HG03066 (cell line): ENCODE measurements at regions not wholly inside any gene's neighbourhood (a gene's known extent, or its start where the extent isn't known, plus 50 kb on each side); places are given as distances from the start of the nearest gene placed in this dataset.
"Not testable (repeated sequence)": the region's sequence is repeated elsewhere in the genome, so short reads cannot be mapped to it uniquely, and the experiment has no call there.

Experiments
- ATAC-seq: cut with Tn5 transposase; IDR thresholded peaks from one replicate; pipeline ENCODE4 v1.9.1; 2021; ENCODE audit warnings: low read depth; ENCODE audit not compliant: unreplicated experiment

DNA sequence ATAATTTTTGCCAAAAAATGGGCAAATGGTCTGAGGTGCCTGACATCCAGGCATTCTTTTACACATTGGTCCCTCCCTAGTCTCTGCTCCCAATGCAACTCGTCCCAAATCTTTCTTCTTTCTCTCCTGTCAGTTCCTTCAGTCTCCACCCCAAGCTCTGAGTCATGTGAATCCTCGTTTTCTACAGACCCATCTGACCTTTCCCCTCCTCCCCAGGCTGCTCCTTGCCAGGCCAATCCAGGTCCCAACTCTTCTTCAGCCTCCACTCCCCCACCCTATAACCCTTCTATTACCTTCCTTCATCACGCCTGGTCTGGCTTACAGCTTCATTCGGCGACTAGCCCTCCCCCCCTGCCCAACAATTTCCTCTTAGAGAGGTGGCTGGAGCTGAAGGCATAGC is 55.3 kb downstream of the BBS10 start:
- not testable (repeated sequence) for ATAC-seq

DNA sequence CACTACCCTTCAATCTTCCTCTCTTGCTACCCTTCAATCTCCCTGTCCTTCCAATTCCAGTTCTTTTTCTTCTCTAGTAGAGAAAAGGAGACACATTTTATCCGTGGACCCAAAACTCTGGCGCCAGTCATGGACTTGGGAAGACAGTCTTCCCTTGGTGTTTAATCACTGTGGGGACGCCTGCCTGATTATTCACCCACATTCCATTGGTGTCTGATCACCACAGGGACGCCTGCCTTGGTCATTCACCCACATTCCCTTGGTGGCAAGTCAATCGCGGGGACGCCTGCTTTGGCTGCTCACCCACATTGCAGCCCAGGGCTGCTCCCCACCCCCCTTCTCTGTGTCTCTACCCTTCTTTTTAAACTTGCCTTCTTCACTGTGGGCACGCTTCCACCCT is 55.9 kb downstream of the BBS10 start:
- not testable (repeated sequence) for ATAC-seq

DNA sequence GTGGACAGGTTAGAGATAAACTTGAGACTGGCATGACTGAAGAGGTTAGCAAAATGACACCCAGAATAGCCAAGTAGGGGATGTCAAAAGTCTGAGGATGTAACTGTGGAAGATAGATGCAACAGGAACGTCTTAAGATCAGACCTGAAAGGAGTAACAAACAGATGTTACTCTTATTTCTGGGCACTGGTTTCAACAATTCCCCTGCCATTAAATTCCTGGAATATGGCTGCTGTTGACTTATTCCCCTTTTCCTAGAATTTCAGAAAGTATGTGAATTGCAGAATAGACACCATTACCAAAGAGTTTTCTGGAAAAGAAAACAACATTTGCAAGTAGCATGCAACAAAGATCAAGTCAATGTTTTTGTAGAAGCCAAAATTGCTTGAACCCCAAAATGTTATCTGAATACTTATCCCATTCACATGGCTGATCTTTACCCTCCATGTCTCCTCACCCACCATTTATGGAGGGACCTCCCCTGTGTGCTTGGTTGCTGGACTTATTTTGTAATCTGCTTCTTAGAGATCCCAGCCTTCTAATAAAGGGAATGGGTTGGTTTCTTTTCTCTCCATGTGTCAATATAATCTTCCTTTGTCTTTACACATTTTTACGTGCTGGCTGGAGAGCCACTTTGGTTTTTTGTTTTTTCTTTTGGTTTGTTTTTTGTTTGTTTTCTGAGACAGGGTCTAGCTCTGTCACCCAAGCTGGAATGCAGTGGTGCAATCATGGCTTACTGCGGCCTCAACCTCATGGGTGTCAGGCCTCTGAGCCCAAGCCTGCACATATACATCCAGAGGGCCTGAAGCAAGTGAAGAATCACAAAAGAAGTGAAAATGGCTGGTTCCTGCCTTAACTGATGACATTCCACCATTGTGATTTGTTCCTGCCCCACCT is 57.0 kb downstream of the BBS10 start:
- ATAC-seq: no peak

DNA sequence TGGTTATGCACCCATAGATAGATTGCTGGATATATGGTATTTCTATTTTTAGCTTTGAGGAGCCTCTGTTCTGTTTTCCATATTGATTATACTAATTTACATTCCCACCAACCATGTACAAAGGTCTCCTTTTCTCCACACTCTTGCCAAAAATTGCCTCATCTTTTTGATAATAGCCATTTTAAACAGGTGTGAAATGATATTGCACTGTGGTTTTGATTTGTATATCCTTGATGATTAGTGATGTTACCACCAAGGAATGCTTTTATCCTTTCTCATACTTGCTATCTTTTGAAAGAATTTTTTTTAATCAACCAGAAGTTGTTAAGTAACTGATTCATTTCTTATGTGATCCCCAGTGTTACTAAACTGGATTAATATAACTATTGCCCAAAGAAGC is 60.0 kb downstream of the BBS10 start:
- no peak for ATAC-seq

DNA sequence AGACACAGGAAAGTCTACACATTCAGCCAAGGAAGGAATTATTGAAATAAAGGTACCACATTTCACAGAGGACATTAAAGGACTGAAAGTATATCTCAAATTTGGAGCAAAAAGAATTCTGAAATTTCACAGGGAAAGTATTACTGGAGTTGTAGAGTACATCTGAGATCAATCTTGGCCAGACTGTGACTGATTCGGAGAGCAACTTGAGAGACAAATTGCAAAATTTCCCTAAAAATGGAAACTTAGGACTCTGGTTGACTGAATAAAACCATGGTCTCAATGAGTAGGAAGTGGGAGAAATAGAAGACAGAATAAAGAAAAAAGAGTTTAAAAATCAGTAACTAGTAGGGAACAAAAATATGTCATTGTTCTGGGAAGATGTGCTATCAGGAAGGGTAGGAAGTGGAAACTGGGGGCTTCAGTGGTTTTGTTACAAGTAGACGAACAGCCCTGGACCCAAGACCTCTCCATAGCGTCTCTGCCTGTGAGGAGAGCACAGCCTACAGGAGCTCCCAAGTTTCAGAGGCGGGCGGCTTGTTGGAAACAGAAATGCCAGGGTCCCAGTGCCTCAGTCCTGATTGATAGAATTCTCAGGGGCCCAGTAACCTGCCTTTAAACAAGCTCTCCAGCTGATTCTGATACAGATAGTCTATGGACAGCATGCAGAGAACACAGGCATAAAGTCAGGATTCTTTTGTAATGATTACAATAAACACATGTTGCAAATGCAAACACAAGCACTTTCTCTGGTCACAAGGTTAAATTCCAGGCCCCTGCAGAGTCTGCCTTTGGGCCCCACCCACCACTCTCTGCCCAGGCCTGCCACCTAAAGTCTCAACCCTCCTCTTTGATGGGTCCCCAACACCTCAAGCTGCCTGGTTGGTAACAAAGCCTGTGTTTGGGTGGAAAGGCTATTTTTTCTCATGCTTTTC is 63.1 kb downstream of the BBS10 start:
- ATAC-seq: no peak

DNA sequence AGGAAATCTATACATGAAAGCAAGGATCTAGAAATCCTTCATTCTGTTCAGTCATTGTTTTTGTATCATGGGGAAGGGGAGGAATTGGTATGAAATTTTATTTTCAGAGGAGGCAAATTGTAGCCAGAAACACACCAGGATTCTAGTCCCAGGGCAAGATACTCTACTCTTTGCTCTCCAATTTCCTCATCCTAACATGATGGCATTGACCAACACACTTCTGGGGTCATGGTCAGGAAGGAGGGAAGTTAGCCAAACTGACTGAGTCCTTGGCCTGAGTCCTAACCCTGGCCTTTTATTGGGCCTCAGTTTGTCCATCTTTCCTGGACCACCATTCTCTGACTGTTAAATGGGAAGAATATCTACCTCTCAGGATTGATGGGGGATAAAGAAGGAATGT is 65.5 kb downstream of the BBS10 start:
- no peak for ATAC-seq

DNA sequence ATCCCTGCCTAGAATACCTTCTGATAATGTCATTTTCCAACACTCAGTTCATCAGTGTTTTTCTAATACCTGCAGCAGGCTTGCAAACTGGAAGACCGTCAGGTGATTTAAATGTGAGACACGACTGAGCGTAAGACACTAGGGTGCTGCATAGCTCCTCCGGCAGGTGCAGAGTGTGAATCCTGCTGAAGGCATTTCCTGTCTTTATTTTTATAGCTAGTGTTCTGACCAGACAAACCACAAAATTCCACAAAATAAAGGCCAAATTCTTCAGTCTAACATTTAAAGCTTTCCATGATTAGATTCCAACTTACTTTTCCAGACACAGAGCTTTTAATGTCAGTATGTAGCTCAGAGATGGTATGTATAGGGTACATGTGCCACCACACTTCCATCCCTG is 70.7 kb downstream of the BBS10 start:
- no peak for ATAC-seq

DNA sequence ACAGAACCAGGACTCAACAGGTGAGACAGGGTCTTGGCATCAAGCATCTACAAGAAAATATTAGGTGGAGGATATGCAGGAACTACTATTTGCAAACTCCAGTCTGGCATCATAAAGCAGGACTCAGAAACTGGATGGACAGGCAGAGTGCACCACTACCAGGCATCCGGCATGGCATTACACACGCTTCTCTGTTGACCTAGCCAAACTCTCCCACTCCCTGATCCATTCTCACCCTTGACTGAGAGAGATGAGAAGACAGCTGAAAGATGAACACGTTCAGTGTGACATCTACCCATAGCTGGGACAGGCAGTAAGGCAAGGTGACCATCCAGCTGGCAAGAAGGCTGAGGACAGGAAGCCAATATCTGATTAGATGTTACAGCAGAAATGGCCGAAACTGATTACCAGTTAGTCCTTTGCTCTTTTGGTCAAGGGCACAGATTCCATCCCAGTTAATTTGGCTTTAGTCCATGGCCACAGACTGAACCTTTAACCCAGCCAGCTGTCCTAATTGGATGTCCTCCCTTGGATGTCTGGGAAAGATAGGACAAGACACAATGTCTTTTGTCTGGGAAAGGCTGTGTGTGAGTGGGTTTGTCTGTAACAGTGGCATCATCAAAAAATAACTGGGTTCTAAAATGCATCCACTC is 71.6 kb downstream of the BBS10 start:
- no peak for ATAC-seq

DNA sequence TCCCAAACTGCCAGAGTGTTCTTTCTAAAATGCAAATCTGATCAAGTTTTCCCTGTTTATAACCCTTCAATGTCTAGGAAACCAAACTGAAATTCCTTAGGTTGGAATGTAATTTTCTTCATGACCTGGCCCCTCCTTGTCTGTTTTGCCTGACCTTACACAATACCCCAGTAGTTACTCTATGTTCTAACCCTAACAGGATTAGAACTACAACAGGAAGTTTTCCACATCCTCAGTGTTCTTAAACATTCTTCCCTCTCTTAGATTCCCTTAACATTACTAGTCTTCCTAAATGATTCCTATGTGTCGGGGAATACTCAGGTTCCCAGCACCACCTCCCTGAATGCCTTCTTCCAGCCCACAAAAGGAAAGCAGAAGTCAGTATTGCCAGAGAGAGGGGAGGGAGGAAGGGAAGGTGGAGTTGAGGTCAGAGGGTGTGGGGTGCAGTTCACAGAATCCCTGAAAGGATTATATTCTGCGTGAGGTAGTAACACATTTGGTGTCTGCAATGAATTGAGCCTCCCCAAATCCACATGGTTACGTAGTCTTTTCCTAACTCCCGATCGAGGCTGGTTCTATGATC is 72.6 kb downstream of the BBS10 start:
- ATAC-seq: no peak

DNA sequence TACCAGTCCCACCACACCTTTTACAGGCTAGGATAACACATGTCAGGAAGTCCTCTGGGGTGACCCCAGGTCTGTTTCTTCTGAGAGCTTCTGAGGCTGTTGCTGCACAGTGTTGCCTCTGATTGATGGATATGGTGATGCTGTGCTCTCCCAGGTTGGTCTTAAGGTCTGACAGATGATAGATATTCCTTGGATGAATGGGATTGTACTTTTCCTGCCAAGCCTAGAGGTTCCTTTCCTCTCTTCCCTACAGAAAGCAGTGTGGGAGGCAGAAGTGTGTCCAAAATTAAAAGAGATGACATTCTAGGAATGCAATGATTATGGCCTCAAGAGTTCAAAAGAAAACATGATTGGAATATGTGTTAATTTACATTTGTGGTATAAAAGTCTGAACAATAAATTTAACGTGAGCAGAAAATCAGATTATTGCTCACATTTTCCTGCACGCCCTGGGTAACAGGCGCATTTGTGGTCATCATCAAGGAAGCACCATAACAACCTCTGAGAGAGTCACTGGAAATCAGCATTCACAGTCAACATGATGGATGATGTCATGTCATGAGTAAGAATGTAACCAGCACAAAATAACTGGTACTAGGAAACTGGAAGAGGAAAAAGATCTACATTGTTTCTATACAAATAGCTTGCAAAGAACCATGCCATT is 73.7 kb downstream of the BBS10 start:
- no peak for ATAC-seq

DNA sequence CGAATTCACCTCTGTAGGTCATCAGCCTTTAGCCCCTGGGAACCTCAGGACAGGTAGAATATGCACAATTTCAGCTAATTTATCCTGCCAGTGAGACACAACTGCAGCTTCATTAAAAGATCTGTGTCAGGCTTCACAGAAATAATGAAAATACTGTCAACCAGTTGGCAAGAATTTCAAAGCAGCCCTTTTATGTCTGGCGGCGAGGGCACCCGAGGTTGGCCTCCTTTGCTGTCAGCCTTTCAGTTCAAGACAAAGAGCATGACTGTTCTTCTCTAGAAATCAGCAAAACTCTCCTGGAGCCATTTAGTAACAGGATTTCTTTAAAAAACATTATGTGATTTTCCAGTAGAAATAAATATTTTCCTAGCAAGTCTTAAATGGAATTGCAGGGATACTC is 75.9 kb downstream of the BBS10 start:
- no peak for ATAC-seq

DNA sequence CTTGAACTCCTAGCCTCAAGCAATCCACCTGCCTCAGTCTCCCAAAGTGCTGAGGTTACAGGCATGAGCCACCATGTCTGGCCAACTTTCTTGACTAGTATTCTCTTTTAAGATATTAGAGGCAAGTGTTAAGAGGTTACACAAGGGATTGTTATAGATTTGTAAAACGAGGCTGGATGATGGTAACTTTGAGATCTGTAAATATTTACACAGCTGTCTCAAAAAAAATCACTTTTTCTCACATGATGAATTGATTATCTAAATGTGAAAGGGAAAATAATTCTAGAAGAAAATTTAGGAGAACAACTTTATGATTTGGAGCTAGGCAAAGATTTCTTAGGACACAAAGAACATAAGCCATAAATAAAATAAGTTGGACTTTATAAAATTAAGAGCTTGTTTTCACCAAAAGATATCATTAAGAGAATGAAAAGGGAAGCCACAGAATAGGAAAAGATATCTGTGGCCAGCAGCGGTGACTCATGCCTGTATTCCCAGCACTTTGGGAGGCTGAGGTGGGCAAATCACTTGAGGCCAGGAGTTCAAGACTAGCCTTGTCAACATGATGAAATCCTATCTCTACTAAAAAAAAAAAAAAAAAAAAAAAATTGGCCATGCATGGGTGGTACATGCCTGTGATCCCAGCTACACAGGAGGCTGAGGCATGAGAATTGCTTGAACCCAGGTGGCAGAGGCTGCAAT is 77.4 kb downstream of the BBS10 start:
- ATAC-seq: no peak

DNA sequence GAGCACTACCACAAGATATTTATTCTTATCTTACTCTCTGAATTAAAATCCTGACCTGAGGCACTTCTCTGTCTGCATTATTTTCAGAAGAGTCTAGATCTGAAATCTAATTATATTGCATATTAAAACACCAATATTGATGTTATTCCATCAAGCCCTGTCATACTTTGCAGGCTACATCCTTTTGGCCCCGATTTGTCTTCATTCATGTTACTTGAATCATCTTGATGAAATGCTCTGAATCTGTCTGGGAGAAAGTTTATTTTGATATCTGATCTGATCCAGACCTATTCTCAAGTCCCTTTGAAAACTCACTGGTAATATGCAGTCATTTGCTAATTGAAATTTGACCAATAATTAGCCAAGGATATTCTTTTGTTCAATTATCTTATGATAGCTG is 79.9 kb downstream of the BBS10 start:
- ATAC-seq: no peak

DNA sequence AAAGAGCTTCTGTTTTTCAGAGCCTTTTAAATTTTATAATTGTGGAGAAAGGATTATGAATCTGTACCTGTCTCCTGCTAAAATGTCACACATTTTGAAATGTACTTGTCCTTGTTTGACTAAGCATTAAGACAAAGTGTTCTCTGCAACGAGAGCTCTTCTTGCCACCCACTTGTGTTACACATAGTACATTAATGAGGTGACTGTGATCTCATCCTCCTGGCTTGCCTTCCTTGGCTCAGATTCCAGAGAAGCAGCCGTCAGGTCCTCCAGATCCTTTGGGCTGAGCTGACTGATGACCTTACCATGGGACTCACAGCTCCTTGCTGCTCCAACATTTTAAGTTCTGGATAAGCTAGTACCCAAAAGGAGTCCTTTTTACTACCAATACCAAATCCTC is 81.4 kb downstream of the BBS10 start:
- no peak for ATAC-seq

DNA sequence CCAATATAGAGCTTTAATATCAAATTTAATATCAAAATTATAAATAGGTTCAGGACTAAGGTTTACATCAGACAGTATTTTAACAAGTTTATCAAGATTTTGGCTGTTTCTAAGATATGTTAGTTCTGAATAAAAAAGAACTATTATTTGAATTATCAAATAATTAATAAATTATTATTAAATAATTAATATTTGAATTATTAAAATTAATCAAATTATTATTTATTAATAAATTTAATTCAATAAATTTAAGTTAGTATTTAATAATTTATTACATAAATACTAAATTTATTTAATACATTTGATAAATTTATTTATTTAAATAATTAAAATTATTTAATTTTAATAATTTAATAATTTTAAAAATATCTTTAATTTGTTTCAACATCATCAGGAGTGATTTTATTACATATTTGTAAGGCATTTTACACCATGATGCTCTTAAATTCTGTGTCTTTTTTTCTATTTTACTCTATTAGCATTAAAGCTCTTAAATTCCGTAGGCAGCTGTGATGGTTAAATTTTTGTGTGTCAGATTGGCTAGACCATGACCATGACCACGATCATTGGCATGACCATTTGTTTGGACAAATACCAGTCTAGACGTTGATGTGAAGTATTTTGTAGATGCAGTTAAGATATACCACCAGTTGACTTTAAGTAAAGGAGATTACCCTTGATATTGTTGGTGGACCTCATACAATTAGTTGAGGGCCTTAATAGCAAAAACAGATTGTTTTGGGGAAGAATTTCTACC is 82.6 kb downstream of the BBS10 start:
- ATAC-seq: no peak

DNA sequence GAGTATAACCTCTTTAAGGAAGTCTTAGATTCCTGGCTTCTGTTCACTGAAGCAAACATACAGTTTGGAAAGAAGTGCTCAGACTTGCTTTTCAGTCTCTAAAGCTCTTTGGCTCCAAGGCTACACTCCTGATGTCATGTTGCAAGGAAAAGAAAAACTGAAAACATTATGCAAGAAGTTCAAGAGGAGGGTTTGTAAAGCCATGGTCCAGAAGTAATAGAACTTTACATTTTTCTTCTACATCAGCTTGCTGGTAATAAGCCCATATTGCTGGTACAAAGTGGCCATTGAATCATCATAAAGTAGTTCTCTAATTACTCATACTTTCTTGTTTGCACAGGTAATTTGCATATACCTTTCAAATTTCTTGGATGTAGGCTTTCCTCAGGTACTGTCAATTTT is 83.6 kb downstream of the BBS10 start:
- no peak for ATAC-seq

DNA sequence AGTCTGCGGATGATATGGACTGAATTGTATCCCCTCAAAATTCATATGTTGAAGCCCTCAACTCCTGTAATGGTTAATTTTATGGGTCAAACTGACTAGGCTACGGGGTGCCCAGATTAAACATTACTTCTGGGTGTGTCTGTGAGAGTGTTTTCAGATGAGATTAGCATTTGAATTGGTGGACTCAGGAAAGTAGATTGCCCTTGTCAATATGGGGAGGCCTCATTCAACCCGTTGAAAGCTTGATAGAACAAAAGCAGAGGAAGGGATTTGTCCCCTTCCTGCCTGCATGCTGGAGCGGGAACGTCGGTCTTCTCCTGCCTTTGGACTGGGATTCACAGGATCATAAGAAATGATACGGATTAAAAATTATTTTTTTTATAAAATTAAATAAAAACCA is 84.5 kb downstream of the BBS10 start:
- no peak for ATAC-seq

DNA sequence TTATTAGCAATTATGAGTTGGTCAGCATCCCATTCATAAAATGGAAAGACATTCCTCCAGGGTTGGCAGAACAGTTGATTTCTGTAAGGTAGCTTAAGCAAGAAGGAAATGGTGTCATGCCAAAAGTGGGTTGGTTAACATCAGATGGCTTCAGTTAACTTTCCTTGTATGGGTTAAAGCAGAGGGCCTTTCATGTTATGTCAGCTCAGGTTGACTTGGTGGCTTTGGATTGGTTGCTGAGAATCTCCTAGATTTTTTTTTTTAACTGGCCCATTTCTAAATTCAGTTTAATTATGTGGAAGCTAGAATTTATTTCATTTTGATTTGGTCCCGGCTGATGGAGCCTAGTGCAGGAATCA is 87.8 kb downstream of the BBS10 start:
- no peak for ATAC-seq
